ENCODE measurements at regions not wholly inside any gene's neighbourhood (a gene's known extent, or its start where the extent isn't known, plus 50 kb on each side); places are given as distances from the start of the nearest gene placed in this dataset.
"Not testable (repeated sequence)": the region's sequence is repeated elsewhere in the genome, so short reads cannot be mapped to it uniquely, and the experiment has no call there.

DNA sequence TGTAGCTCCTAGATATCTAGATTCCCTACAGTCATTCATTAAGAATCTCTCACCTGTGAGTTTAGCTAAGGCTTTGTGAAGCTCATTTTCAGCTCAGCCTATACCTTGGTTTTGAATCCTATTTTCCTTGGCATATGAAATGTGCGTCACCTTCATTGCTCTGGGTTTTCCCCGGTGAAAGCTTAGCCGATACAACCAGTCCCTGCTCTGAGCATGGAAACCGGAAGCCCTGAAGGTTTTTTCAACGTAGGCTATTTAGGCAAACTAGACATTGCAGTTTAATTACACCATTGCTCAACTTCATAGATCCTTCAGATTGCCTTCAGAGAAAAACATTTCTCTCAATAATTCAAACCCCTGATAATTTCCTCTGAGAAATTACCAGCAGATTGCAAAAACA lies 206.8 kb upstream of the TPRG1 start:
- no peak for DNase-seq (ENCODE audit: low read depth in 2 of 3, low spot score in 2 of 3)

DNA sequence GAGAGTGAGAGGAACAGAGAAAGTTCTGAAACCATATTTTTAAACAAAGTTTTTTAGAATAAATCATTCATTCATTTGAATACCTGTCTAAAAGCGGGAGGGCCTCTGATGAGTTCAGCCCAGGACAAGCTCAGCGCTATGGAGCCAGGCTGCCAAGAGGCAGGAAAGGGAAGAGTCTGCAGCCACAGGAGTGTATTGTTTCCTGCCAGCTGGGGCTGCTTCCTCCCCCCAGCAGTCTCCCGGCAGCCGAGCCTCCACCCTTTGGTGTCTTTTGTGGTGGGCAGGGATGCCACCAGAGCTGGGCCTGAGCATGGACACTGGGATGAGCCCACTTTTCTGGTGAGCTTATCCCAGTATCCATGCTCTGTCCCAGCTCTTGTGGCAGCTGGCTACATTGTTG lies 199.5 kb upstream of the TPRG1 start:
- peak in 2 of 3 donors; percentile 73 to 88 for DNase-seq (ENCODE audit: low read depth in 2 of 3, low spot score in 2 of 3)

DNA sequence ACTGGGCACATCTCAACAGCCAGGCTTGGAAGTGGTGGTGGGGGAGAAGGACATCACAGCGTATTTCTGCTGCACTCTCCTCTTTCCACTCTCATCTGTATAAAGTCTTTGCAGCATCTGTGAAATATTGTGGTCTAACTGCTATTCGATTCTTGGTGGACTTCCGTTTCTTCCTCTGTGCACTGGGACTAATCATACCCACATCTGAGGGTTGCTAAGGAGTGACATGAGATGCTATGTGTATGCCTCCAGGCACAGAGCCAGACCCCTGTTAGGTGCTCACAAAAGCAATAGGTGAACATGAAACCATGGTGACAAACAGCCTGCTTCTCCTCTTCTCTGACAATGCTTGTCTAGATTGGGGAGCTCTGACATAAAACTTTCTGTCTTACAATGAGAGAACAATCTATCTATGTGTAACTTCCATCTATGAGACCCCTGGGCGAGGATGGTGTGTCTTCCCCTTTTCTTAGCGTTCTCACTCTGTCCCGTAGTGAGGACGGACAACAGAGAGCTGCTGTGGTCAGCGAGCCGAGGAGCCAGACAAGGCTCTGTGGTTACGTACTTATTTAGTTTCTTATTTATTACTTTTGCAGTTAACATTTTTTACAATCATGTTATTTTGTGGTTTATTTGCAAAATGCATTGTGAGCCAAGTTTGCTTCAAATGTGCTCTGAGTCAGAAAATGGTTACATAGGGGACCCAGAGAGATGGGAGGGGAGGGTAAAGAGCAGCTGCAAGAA lies 196.7 kb upstream of the TPRG1 start:
- DNase-seq (ENCODE audit: low read depth in 2 of 3, low spot score in 2 of 3) = peak in 2 of 3 donors; percentile 55 to 89

DNA sequence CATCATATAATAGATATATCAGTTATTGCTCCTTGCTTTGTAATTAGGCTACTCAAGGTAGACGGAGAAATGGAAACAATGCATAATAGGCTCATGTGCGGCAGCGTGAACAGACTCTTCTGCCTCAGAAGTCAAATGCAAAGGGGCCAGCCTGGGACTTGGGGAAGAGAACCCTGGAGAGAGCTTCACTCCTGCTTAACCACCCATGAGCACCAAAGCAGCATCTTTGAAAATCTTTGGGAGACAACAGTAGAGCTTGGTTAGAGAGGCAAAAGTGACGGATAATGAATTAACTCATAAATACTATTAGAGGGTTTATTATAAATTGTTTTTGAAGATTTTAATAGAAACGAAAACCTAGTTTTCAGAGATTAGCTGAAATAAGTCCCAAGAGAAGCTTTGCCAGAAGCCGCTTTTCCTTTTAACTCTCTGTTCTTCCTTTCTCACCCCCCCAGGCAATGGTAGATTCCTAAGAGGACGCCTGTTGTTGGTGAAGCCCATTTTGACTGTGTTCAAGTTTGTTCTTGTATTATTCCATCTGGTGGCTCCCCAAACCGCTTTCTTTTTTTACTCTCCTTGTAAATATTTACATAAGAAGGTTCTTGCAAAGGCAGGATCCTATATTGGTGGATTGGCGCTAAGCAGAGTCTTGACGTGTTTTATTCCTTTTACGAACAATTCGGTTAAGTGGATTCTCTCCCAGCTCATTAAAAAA lies 196.0 kb upstream of the TPRG1 start:
- DNase-seq (ENCODE audit: low read depth in 2 of 3, low spot score in 2 of 3) = no peak

- DNase-seq (ENCODE audit: low read depth in 2 of 3, low spot score in 2 of 3) = no peak
Measured at GRCh38 chr3:188976407-188976806, 195.4 kb upstream of the TPRG1 start.

GRCh38 chr3:188978421-188979171 lies 193.2 kb upstream of the TPRG1 start:
- no peak for DNase-seq (ENCODE audit: low read depth in 2 of 3, low spot score in 2 of 3)

DNA sequence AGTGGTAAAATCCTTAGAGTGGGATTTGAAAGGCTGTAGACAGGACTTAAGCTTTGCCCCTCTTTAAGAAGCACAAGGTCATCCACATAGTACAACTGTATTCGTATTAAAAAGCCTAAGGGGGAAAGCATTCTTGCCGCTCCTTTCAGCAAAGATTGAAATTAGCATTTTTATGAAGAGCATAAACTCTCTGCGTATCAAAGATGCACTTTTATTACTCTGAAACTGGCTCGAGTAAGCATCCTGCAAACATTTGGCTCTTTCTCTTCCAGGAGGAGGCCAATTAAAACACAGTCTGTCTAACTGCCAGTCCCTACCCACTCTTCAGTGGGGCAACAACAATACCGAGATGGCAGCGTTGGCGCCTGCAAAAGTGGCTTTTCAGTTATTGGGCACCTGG lies 192.5 kb upstream of the TPRG1 start:
- no peak for DNase-seq (ENCODE audit: low read depth in 2 of 3, low spot score in 2 of 3)

DNA sequence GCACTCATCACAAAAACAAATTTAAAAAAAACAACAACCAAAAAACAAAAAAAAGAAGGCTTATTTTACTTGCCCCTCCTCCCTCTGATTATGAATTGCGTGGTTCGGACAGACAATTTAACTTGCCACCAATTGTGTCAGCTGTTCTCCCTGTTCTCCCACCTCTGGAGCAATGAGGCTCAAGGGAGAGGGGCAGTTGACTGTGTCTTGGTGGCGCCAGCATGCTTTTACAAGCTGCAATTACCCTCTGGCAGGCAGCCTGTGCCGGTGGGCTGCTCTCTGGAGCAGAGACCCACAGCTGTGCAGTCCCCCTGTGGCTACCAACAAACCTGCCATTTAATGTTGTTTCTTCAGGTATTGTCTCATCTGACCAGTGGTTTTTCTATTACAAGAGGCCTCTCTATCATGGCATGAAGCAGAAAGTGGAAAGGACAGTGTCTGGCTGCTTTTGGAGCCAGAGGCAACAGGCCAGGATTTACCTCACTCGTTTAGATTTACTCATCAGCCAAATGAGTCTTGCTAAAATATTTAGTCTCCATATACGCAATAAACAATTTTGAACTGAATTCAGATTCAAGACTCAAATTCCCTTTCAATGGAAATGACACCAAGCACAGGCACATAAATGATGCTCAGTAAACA lies 192.0 kb upstream of the TPRG1 start:
- DNase-seq (ENCODE audit: low read depth in 2 of 3, low spot score in 2 of 3) = no peak

- DNase-seq (ENCODE audit: low read depth in 2 of 3, low spot score in 2 of 3) = no peak
Measured at GRCh38 chr3:188993181-188993580, 178.6 kb upstream of the TPRG1 start.

GRCh38 chr3:189001559-189001958 lies 170.2 kb upstream of the TPRG1 start:
- DNase-seq (ENCODE audit: low read depth in 2 of 3, low spot score in 2 of 3) = no peak

- DNase-seq (ENCODE audit: low read depth in 2 of 3, low spot score in 2 of 3) = no peak
Measured at GRCh38 chr3:189003410-189003809, 168.4 kb upstream of the TPRG1 start.

DNA sequence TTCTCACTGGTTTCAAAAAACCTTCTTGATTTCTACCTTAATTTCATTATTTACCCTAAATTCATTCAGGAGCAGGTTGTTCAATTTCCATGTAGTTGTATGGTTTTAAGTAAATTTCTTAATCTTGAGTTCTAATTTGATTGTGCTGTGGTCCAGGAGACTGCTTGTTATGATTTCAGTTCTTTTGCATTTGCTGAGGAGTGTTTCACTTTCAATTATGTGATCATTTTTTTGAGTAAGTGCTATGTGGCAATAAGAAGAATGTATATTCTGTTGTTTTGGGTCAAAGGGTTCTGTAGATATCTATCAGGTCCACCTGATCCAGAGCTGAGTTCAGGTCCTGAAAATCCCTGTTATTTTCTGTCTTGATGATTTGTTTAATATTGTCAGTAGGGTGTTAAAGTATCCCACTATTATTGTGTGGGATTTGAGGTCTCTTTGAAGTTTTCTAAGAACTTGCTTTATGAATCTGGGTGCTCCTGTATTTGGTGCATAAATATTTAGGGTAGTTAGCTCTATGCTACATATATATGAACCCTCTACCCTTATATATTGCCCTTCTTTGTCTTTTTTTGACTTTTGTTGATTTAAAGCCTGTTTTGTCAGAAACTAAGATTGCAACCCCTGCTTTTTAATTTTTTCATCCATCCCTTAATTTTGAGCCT lies 158.4 kb upstream of the TPRG1 start:
- DNase-seq (ENCODE audit: low read depth in 2 of 3, low spot score in 2 of 3) = no peak

- DNase-seq (ENCODE audit: low read depth in 2 of 3, low spot score in 2 of 3) = no peak
Measured at GRCh38 chr3:189014526-189014925, 157.2 kb upstream of the TPRG1 start.

DNA sequence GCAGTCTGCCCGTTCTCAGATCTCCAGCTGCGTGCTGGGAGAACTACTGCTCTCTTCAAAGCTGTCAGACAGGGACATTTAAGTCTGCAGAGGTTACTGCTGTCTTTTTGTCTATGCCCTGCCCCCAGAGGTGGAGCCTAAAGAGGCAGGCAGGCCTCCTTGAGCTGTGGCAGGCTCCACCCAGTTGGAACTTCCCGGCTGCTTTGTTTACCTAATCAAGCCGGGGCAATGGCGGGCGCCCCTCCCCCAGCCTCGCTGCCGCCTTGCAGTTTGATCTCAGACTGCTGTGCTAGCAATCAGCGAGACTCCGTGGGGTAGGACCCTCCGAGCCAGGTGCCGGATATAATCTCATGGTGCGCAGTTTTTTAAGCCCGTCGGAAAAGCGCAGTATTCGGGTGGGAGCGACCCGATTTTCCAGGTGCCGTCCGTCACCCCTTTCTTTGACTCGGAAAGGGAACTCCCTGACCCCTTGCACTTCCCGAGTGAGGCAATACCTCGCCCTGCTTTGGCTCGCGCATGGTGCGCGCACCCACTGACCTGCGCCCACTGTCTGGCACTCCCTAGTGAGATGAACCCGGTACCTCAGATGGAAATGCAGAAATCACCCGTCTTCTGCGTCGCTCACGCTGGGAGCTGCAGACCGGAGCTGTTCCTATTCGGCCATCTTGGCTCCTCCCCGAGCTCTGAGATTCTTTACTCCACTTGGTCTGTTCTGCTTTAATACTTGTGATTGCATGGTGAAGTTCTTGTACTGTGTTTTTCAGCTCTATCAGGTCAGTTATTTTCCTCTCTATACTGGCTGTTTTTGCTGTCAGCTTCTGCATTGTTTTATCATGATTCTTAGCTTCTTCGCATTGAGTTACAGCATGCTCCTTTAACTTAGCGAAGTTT lies 148.9 kb upstream of the TPRG1 start:
- not testable (repeated sequence) for DNase-seq (ENCODE audit: low read depth in 2 of 3, low spot score in 2 of 3)

DNA sequence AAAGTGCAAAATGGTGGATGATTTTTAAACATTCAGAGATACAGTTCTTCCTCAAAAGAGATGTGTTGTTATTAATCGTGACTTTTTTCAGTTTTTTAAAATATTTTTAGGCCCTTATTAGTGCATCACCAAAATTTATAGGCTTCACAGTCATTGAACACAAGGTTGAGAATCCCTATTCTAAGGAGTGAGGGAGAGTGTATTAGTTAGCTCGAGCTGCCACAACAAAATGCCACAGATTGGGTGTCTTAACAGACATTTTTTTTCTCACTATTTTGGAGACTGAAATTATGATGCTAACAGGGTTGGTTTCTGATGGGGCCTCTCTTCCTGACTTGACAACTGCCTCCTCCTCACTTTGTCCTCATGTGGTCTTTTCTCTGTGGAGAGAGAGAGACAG lies 145.9 kb upstream of the TPRG1 start:
- no peak for DNase-seq (ENCODE audit: low read depth in 2 of 3, low spot score in 2 of 3)

DNA sequence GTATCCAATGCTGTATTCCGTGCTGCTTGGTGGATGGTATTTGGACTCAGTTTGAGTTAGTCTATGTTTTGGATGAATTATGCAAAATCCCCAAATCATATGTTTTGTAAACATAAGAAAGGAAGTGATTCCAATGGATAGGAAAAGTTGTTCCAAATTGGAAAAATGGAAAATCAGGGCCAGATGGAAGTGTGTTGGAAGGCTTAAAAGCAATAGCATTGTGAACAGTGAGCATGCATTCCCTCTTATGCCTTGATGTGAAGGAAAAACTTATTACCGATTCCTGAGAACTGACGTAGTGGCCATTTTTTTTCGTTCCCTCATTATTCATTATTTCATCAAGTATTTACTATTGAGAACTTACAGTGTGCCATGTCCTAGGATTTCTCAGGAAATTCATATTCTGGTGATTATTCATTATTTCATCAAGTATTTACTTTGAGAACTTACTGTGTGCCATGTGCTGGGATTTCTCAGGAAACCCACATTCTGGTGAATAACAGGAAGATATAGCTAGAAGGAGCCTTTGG lies 144.1 kb upstream of the TPRG1 start:
- DNase-seq (ENCODE audit: low read depth in 2 of 3, low spot score in 2 of 3) = no peak

DNA sequence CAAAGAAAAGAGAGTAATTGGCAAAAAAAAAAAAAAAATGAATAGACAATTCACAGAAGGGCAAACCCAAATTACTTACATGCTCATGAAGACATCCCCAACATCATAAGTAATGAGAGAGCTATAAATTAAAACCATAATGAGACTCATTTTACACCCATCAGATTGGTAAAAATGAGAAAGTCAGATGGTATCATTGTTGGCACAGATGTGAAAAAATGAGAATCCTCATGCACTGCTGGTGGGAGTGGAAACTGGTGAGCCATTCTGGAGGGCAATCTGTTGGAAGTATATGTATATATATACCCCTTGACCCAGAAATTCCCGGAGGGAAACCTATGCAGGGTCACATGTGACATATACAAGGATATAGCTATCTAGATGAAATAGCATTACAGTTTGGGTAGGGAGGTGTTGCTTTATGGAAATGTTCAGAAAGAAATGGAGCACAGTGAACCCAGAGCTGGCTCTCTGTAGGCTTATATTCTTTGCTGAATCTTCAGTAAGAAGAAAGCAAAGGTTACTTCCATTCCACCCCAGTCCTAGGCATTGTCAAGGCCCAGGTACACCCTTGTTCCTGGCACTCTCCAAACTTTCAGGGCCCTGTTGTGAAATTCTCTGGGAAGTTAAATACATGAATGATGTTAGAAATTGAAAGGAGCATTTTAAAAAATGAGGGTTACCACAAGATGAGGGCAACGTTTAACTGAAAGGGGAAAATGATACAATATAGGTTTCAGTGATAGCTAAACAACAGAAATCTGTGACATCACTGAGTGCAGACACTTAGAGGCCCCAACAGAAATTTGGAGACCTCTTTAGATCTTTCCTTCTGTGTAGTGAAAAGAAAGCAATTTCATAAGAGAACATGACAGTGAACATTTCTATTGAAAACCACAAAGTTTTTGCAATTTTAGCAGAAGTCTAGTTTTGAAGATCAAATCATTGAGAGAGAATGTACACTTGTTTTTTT lies 132.7 kb upstream of the TPRG1 start:
- DNase-seq (ENCODE audit: low read depth in 2 of 3, low spot score in 2 of 3) = no peak

- peak in 1 of 3 donors; percentile 1 for DNase-seq (ENCODE audit: low read depth in 2 of 3, low spot score in 2 of 3)
Measured at GRCh38 chr3:189040656-189041335, 131.0 kb upstream of the TPRG1 start.
